ENCODE measurements at regions not wholly inside any gene's neighbourhood (a gene's known extent, or its start where the extent isn't known, plus 50 kb on each side); places are given as distances from the start of the nearest gene placed in this dataset.

DNA sequence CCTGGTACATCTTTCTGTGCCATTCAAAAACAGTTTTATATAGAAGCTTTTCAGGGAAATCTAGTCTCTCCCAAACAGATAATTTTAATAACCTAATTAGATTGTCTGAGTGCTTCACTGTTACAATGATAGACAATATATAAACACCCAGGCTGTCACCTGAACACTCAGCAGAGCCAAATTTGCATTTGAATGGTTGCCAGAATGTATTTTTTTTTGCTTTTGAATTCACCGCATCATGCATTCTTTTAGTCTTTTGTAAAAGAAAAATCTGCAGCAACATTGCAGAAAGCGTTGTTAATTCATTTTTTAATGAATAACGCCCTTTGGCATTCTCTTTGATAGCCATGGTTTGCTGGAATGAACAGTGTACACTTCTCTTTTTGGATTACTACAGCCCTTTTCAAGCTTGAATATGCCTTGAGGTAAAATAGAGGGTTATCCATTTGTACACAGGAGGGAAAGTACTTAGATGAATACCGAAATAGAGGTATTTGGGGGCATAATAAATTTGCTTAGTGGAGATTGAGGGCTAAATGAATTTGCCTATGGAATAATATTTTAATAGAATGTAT, 175.0 kb upstream of the EPHA5 start:
- TF ChIP-seq, protein P1, sequence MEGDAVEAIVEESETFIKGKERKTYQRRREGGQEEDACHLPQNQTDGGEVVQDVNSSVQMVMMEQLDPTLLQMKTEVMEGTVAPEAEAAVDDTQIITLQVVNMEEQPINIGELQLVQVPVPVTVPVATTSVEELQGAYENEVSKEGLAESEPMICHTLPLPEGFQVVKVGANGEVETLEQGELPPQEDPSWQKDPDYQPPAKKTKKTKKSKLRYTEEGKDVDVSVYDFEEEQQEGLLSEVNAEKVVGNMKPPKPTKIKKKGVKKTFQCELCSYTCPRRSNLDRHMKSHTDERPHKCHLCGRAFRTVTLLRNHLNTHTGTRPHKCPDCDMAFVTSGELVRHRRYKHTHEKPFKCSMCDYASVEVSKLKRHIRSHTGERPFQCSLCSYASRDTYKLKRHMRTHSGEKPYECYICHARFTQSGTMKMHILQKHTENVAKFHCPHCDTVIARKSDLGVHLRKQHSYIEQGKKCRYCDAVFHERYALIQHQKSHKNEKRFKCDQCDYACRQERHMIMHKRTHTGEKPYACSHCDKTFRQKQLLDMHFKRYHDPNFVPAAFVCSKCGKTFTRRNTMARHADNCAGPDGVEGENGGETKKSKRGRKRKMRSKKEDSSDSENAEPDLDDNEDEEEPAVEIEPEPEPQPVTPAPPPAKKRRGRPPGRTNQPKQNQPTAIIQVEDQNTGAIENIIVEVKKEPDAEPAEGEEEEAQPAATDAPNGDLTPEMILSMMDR (conservative IDR thresholded peaks at IDR 0.05 in 1 of 2, IDR thresholded peaks at IDR 0.05 in 1 of 2; ENCODE audit: low read depth in 1 of 2, low read length in 2 of 2) = no peak
- TF ChIP-seq EZH2 (IDR thresholded peaks at IDR 0.05; ENCODE audit: low read length, missing control alignments) = no peak
